ENCODE measurements at regions not wholly inside any gene's neighbourhood (a gene's known extent, or its start where the extent isn't known, plus 50 kb on each side); places are given as distances from the start of the nearest gene placed in this dataset.

- DNase-seq: no peak
- peaks cover 3% of the 10 kb centered on the region for H3K9me3 Mint-ChIP-seq
- H3K27ac Mint-ChIP-seq: no peak overlapping the region
- H3K4me1 Mint-ChIP-seq: no peaks in the 10 kb centered on the region
- H3K4me3 Mint-ChIP-seq: no peak overlapping the region
- CTCF ChIA-PET: no interaction called here
- no peaks in the 10 kb centered on the region for H3K27me3 Mint-ChIP-seq
- no peaks in the 10 kb centered on the region for H3K36me3 Mint-ChIP-seq
These were observed 694.2 kb upstream of the FZD8 start for GRCh38 chr10:36336315-36336714.

- Mint-ChIP-seq H3K27me3 (no peaks in the 10 kb centered on the region), H3K4me3 (no peak overlapping the region), H3K27ac (no peak overlapping the region), H3K4me1 (no peaks in the 10 kb centered on the region), H3K36me3 (no peaks in the 10 kb centered on the region), H3K9me3 (no peaks in the 10 kb centered on the region)
- CTCF ChIA-PET: no interaction called here
- no peak for DNase-seq
These were observed 691.4 kb upstream of the FZD8 start for GRCh38 chr10:36333446-36333845.

- Mint-ChIP-seq H3K4me3 (no peak overlapping the region), H3K27me3 (no peaks in the 10 kb centered on the region), H3K27ac (no peak overlapping the region), H3K36me3 (no peaks in the 10 kb centered on the region), H3K4me1 (no peaks in the 10 kb centered on the region), H3K9me3 (no peaks in the 10 kb centered on the region)
- DNase-seq: no peak
- CTCF ChIA-PET: no interaction called here
These were observed 690.8 kb upstream of the FZD8 start for GRCh38 chr10:36332926-36333325.

- no peaks in the 10 kb centered on the region for H3K36me3 Mint-ChIP-seq
These were observed 689.0 kb upstream of the FZD8 start for GRCh38 chr10:36331121-36331520.

GRCh38 chr10:36325815-36326214 is 683.7 kb upstream of the FZD8 start:
- Mint-ChIP-seq H3K9me3 (peaks cover 14% of the 10 kb centered on the region), H3K4me1 (no peaks in the 10 kb centered on the region), H3K36me3 (no peaks in the 10 kb centered on the region), H3K27me3 (no peaks in the 10 kb centered on the region), H3K27ac (no peak overlapping the region), H3K4me3 (no peak overlapping the region)
- CTCF ChIA-PET: no interaction called here
- DNase-seq: no peak

More at GRCh38 chr10:36331121-36331520, 689.0 kb upstream of the FZD8 start:
- no peak overlapping the region for H3K4me3 Mint-ChIP-seq
- no peaks in the 10 kb centered on the region for H3K4me1 Mint-ChIP-seq
- CTCF ChIA-PET: no interaction called here
- no peaks in the 10 kb centered on the region for H3K9me3 Mint-ChIP-seq
- no peaks in the 10 kb centered on the region for H3K27me3 Mint-ChIP-seq
- no peak for DNase-seq
- no peak overlapping the region for H3K27ac Mint-ChIP-seq

GRCh38 chr10:36324831-36325230 is 682.7 kb upstream of the FZD8 start:
- Mint-ChIP-seq H3K4me3 (no peak overlapping the region), H3K9me3 (peaks cover 18% of the 10 kb centered on the region), H3K36me3 (no peaks in the 10 kb centered on the region), H3K27me3 (no peaks in the 10 kb centered on the region), H3K27ac (no peak overlapping the region), H3K4me1 (no peaks in the 10 kb centered on the region)
- DNase-seq: no peak
- CTCF ChIA-PET: no interaction called here

GRCh38 chr10:36313142-36313541 is 671.0 kb upstream of the FZD8 start:
- CTCF ChIA-PET: no interaction called here
- Mint-ChIP-seq H3K4me3 (no peak overlapping the region), H3K9me3 (peaks cover 9% of the 10 kb centered on the region), H3K4me1 (no peaks in the 10 kb centered on the region), H3K27me3 (no peaks in the 10 kb centered on the region), H3K27ac (no peak overlapping the region), H3K36me3 (no peaks in the 10 kb centered on the region)
- DNase-seq: no peak

- no peak for DNase-seq
- Mint-ChIP-seq H3K4me1 (no peaks in the 10 kb centered on the region), H3K36me3 (no peaks in the 10 kb centered on the region), H3K4me3 (no peak overlapping the region), H3K27me3 (no peaks in the 10 kb centered on the region), H3K9me3 (peaks cover 6% of the 10 kb centered on the region), H3K27ac (no peak overlapping the region)
- CTCF ChIA-PET: no interaction called here
These were observed 661.8 kb upstream of the FZD8 start for GRCh38 chr10:36303896-36304295.

GRCh38 chr10:36302086-36302485 is 660.0 kb upstream of the FZD8 start:
- CTCF ChIA-PET: no interaction called here
- no peak overlapping the region for H3K4me3 Mint-ChIP-seq

GRCh38 chr10:36301539-36301938 is 659.4 kb upstream of the FZD8 start:
- Mint-ChIP-seq H3K36me3 (no peaks in the 10 kb centered on the region), H3K27ac (no peak overlapping the region), H3K9me3 (peaks cover 4% of the 10 kb centered on the region), H3K4me1 (no peaks in the 10 kb centered on the region), H3K27me3 (no peaks in the 10 kb centered on the region), H3K4me3 (no peak overlapping the region)
- CTCF ChIA-PET: no interaction called here
- DNase-seq: no peak

More at GRCh38 chr10:36302086-36302485, 660.0 kb upstream of the FZD8 start:
- H3K27ac Mint-ChIP-seq: no peak overlapping the region
- peaks cover 4% of the 10 kb centered on the region for H3K9me3 Mint-ChIP-seq
- H3K27me3 Mint-ChIP-seq: no peaks in the 10 kb centered on the region
- no peak for DNase-seq
- no peaks in the 10 kb centered on the region for H3K36me3 Mint-ChIP-seq
- H3K4me1 Mint-ChIP-seq: no peaks in the 10 kb centered on the region

GRCh38 chr10:36301139-36301538 is 659.0 kb upstream of the FZD8 start:
- no peaks in the 10 kb centered on the region for H3K27me3 Mint-ChIP-seq
- H3K27ac Mint-ChIP-seq: no peak overlapping the region
- DNase-seq: no peak
- H3K9me3 Mint-ChIP-seq: peaks cover 4% of the 10 kb centered on the region
- H3K36me3 Mint-ChIP-seq: no peaks in the 10 kb centered on the region
- no peaks in the 10 kb centered on the region for H3K4me1 Mint-ChIP-seq
- H3K4me3 Mint-ChIP-seq: no peak overlapping the region
- CTCF ChIA-PET: no interaction called here

- H3K9me3 Mint-ChIP-seq: peaks cover 25% of the 10 kb centered on the region
- no peak for DNase-seq
- CTCF ChIA-PET: no interaction called here
- no peaks in the 10 kb centered on the region for H3K27me3 Mint-ChIP-seq
- no peaks in the 10 kb centered on the region for H3K36me3 Mint-ChIP-seq
- no peaks in the 10 kb centered on the region for H3K4me1 Mint-ChIP-seq
- H3K4me3 Mint-ChIP-seq: no peak overlapping the region
- H3K27ac Mint-ChIP-seq: no peak overlapping the region
These were observed 641.7 kb upstream of the FZD8 start for GRCh38 chr10:36283827-36284226.

- H3K4me3 Mint-ChIP-seq: no peak overlapping the region
- DNase-seq: no peak
- CTCF ChIA-PET: no interaction called here
- no peaks in the 10 kb centered on the region for H3K4me1 Mint-ChIP-seq
- no peaks in the 10 kb centered on the region for H3K27me3 Mint-ChIP-seq
- no peak overlapping the region for H3K27ac Mint-ChIP-seq
- H3K36me3 Mint-ChIP-seq: no peaks in the 10 kb centered on the region
- H3K9me3 Mint-ChIP-seq: peaks cover 17% of the 10 kb centered on the region
These were observed 639.8 kb upstream of the FZD8 start for GRCh38 chr10:36281831-36282331.

- H3K27me3 Mint-ChIP-seq: no peaks in the 10 kb centered on the region
- CTCF ChIA-PET: no interaction called here
- H3K36me3 Mint-ChIP-seq: no peaks in the 10 kb centered on the region
- no peak overlapping the region for H3K4me3 Mint-ChIP-seq
- peaks cover 21% of the 10 kb centered on the region for H3K9me3 Mint-ChIP-seq
- no peaks in the 10 kb centered on the region for H3K4me1 Mint-ChIP-seq
- no peak overlapping the region for H3K27ac Mint-ChIP-seq
- no peak for DNase-seq
These were observed 638.9 kb upstream of the FZD8 start for GRCh38 chr10:36280890-36281499.

- H3K27me3 Mint-ChIP-seq: no peaks in the 10 kb centered on the region
- H3K4me1 Mint-ChIP-seq: no peaks in the 10 kb centered on the region
- CTCF ChIA-PET: no interaction called here
- no peaks in the 10 kb centered on the region for H3K36me3 Mint-ChIP-seq
- H3K4me3 Mint-ChIP-seq: no peak overlapping the region
- DNase-seq: no peak
- peaks cover 22% of the 10 kb centered on the region for H3K9me3 Mint-ChIP-seq
- no peak overlapping the region for H3K27ac Mint-ChIP-seq
These were observed 638.2 kb upstream of the FZD8 start for GRCh38 chr10:36280321-36280741.

- Mint-ChIP-seq H3K27me3 (no peaks in the 10 kb centered on the region), H3K27ac (no peak overlapping the region), H3K9me3 (peaks cover 28% of the 10 kb centered on the region), H3K36me3 (no peaks in the 10 kb centered on the region), H3K4me3 (no peak overlapping the region), H3K4me1 (no peaks in the 10 kb centered on the region)
- CTCF ChIA-PET: no interaction called here
- DNase-seq: no peak
These were observed 636.1 kb upstream of the FZD8 start for GRCh38 chr10:36278176-36278575.

All from activated naive CD4-positive, alpha-beta T cell treated with anti-CD3 and anti-CD28 coated beads, Interleukin-2, amount 10 ng/mL, durations not matched to agents 7 days and 5 days (primary cell).